K562 (cell line): ENCODE measurements at regions not wholly inside any gene's neighbourhood (a gene's known extent, or its start where the extent isn't known, plus 50 kb on each side); places are given as distances from the start of the nearest gene placed in this dataset.

Experiments used
- ATAC-seq: fragments of 200-7000 bp; cut with Tn5 transposase; 3 replicates; pipeline ENCODE4 v1.9.1; 2020; ENCODE audit warnings: moderate library complexity
- BruUV-seq: library from RNA; stranded (reverse); fragments of 400-500 nt; replicated peaks from 2 replicates; lab custom pipeline; 2021; lab: Mats Ljungman, UMichigan
- CTCF ChIA-PET: fragments of 300-600 bp; formaldehyde crosslinking; extraction: SDS; loops from one replicate; lab custom pipeline; 2021; ENCODE audit warnings: low intra/inter-chr PET ratio; lab: Yijun Ruan, JAX
- POLR2A ChIA-PET: fragments of 300-600, 350-650 bp; sonication (Branson Sonifier 250); formaldehyde crosslinking; extraction: SDS; loops from one replicate; lab custom pipeline; 2021; ENCODE audit warnings: antibody characterized with exemption, inconsistent platforms; lab: Yijun Ruan, JAX
- DNase-seq, 4 experiments: peaks; one replicate each; pipeline versions ENCODE4 v3.0.0 to v3.0.0-alpha.2; 2011 to 2018; ENCODE audit warnings: low spot score in 3 of 4, mixed read lengths in 3 of 4; ENCODE audit errors: extremely low read depth in 1 of 4
- FAIRE-seq: peaks from 2 replicates; lab custom pipeline; 2011; peaks lifted over from hg19 to GRCh38; lab: Jason Lieb, UNC
- H2AFZ ChIP-seq: 2 replicates; pipeline ENCODE4 v1.6.0; 2011; ENCODE audit warnings: low read depth, low read length, control low read depth, inconsistent platforms
- H3K27ac ChIP-seq: fragments of 200-600 bp; 3 replicates; pipeline ENCODE4 v1.8.0; 2011; ENCODE audit warnings: low read depth, mild to moderate bottlenecking, control low read depth, inconsistent platforms, low read length, moderate library complexity, mixed read lengths; ENCODE audit errors: extremely low read depth
- H3K27me3 ChIP-seq, 2 experiments: fragments of 300-600 bp in 1 of 2; 2 replicates in 1 of 2; 3 replicates in 1 of 2; pipeline versions ENCODE4 v1.6.0 to v1.8.0; 2011; ENCODE audit warnings: inconsistent platforms in 2 of 2, low read length in 2 of 2, mild to moderate bottlenecking in 1 of 2, mixed read lengths in 1 of 2, moderate library complexity in 1 of 2; ENCODE audit not compliant: control insufficient read depth in 2 of 2, insufficient read depth in 2 of 2
- H3K36me3 ChIP-seq: fragments of 300-600 bp; 3 replicates; pipeline ENCODE4 v1.8.0; 2011; ENCODE audit warnings: mild to moderate bottlenecking, low read length, inconsistent platforms; ENCODE audit not compliant: control insufficient read depth, insufficient read depth
- H3K4me1 ChIP-seq, 2 experiments: fragments of 200-600 bp in 1 of 2; replicated peaks in 1 of 2; 2 replicates in 1 of 2; 3 replicates in 1 of 2; pipeline versions ENCODE4 v1.5.1 to v1.8.0; 2011; ENCODE audit warnings: inconsistent platforms in 2 of 2, low read length in 2 of 2, mild to moderate bottlenecking in 1 of 2, mixed read lengths in 1 of 2, moderate library complexity in 1 of 2; ENCODE audit not compliant: control insufficient read depth in 2 of 2, insufficient read depth in 2 of 2
- H3K4me2 ChIP-seq: 2 replicates; pipeline ENCODE4 v1.6.1; 2011; ENCODE audit warnings: low read length, control low read depth, inconsistent platforms, mixed read lengths; ENCODE audit not compliant: insufficient read depth
- H3K4me3 ChIP-seq: fragments of 200-600 bp; sonication (generic), shearing (Covaris generic); 2 replicates; pipeline ENCODE4 v1.5.1; 2016; ENCODE audit warnings: control low read depth, inconsistent platforms
- H3K79me2 ChIP-seq: fragments of 200-600 bp; 3 replicates; pipeline ENCODE4 v1.8.0; 2011; ENCODE audit warnings: low read length, inconsistent platforms; ENCODE audit not compliant: control insufficient read depth, insufficient read depth
- H3K9ac ChIP-seq, 2 experiments: 2 replicates each; pipeline versions ENCODE4 v1.6.0 to v1.6.1; 2011; ENCODE audit warnings: low read depth in 2 of 2, low read length in 2 of 2, control low read depth in 1 of 2, inconsistent platforms in 1 of 2, mild to moderate bottlenecking in 1 of 2, mixed read lengths in 1 of 2; ENCODE audit not compliant: insufficient read depth in 1 of 2
- H3K9me1 ChIP-seq: one replicate; pipeline ENCODE4 v1.6.0; 2011; ENCODE audit warnings: inconsistent platforms, mild to moderate bottlenecking, low read length, moderate library complexity; ENCODE audit not compliant: control insufficient read depth, insufficient read depth
- H3K9me3 ChIP-seq: replicated peaks from 2 replicates; pipeline ENCODE4 v1.5.1; 2011; ENCODE audit warnings: low read depth, low read length, inconsistent platforms; ENCODE audit not compliant: control insufficient read depth, insufficient read depth
- H4K20me1 ChIP-seq: replicated peaks from 2 replicates; pipeline ENCODE4 v1.6.1; 2011; ENCODE audit warnings: low read length, inconsistent platforms, mixed read lengths; ENCODE audit not compliant: control insufficient read depth, insufficient read depth
- BRD9 ChIP-seq: fragments of 450-650 bp; IDR thresholded peaks from 2 replicates; pipeline ENCODE4 v1.6.1; 2018; ENCODE audit warnings: low read depth; ENCODE audit not compliant: partially characterized antibody
- COPS2 ChIP-seq: fragments of 450-650 bp; conservative IDR thresholded peaks from 2 replicates; pipeline ENCODE4 v1.6.1; 2016; ENCODE audit warnings: mild to moderate bottlenecking, moderate library complexity
- CSDE1 ChIP-seq, 2 experiments: fragments of 450-650 bp; IDR thresholded peaks; 2 replicates each; pipeline ENCODE4 v1.6.1; 2016; ENCODE audit warnings: mild to moderate bottlenecking in 1 of 2
- FOXJ2 ChIP-seq: fragments of 200-800 bp; sonication (Bioruptor generic); IDR thresholded peaks from 2 replicates; pipeline ENCODE4 v1.6.1; 2016; ENCODE audit warnings: missing genetic modification characterization, missing compliant biosample characterization
- GTF2B ChIP-seq: IDR thresholded peaks from 2 replicates; pipeline ENCODE4 v1.6.1; 2011; ENCODE audit not compliant: insufficient read length; ENCODE audit errors: extremely low read depth
- HDAC8 ChIP-seq: fragments of 450-650 bp; IDR thresholded peaks from 2 replicates; pipeline ENCODE4 v1.6.1; 2016; ENCODE audit warnings: mild to moderate bottlenecking, missing genetic modification characterization, moderate library complexity, missing compliant biosample characterization
- KLF1 ChIP-seq: fragments of 450-650 bp; IDR thresholded peaks from 2 replicates; pipeline ENCODE4 v1.6.1; 2016; ENCODE audit warnings: missing genetic modification characterization, missing compliant biosample characterization
- NBN ChIP-seq: fragments of 450-650 bp; IDR thresholded peaks from 2 replicates; pipeline ENCODE4 v1.6.1; 2016; ENCODE audit warnings: low read depth, mild to moderate bottlenecking
- RBM22 ChIP-seq: fragments of 200-400 bp; formaldehyde crosslinking; IDR thresholded peaks from 2 replicates; pipeline ENCODE4 v1.6.1; 2018; ENCODE audit warnings: low read length, low read depth; ENCODE audit not compliant: poor library complexity, severe bottlenecking
- RNF219 ChIP-seq: fragments of 250-450 bp; sonication (Bioruptor Pico); IDR thresholded peaks from 2 replicates; pipeline ENCODE4 v1.5.0; 2022; ENCODE audit warnings: mild to moderate bottlenecking
- SMC3 ChIP-seq: conservative IDR thresholded peaks from 2 replicates; pipeline ENCODE4 v1.6.1; 2011; ENCODE audit warnings: low read depth, low read length, improper control_type of control experiment; ENCODE audit not compliant: insufficient read depth
- U2AF1 ChIP-seq: fragments of 200-400 bp; formaldehyde crosslinking; optimal IDR thresholded peaks from 2 replicates; pipeline ENCODE3; 2017; ENCODE audit warnings: mild to moderate bottlenecking, low read depth, low read length, moderate library complexity
- ZNF639 ChIP-seq, 2 experiments: fragments of 200-800 bp in 1 of 2; sonication (Bioruptor generic) in 1 of 2; sonication (generic) in 1 of 2; formaldehyde crosslinking in 1 of 2; IDR thresholded peaks in 1 of 2; conservative IDR thresholded peaks in 1 of 2; 2 replicates each; pipeline versions ENCODE4 v1.5.0 to v1.6.1; 2016 to 2020; ENCODE audit warnings: missing compliant biosample characterization in 1 of 2, missing genetic modification characterization in 1 of 2, missing genetic modification reagents in 1 of 2
- ZNF717 ChIP-seq: fragments of 250-450 bp; sonication (Bioruptor Pico); IDR thresholded peaks from 2 replicates; pipeline ENCODE4 v1.5.0; 2021
- WGBS: fragments of 100-300 bp; shearing (Covaris generic); methylation state at CpG from one replicate; pipeline ENCODE4 v1.1.6; 2016; ENCODE audit warnings: low coverage, mixed read lengths; ENCODE audit not compliant: insufficient coverage; ENCODE audit errors: missing lambda C conversion rate; 5-methylcytosine and 5-hydroxymethylcytosine counted together
- in situ Hi-C: fragments of 300-500 bp; cut with MboI; formaldehyde crosslinking; loops from 4 replicates; pipeline ENCODE4 v1.15.0; 2018; ENCODE audit warnings: inconsistent platforms, mixed read lengths
- intact Hi-C: fragments of 100-400 bp; cut with micrococcal nuclease; formaldehyde crosslinking; loops from 2 replicates; pipeline ENCODE4 v1.14.2; 2022

GRCh38 chr22:47813661-47814060 is 1051.2 kb downstream of the TBC1D22A start:
- no peaks in the 10 kb centered on the region for H3K36me3 ChIP-seq
- H3K9me3 ChIP-seq = no peaks in the 10 kb centered on the region
- no peak overlapping the region for H3K4me3 ChIP-seq
- H3K79me2 ChIP-seq = no peaks in the 10 kb centered on the region
- 70% methylated on average over 7 of the region's 16 CpGs for WGBS
- in situ Hi-C loops (no loop called here), intact Hi-C loops (no loop called here)
- H4K20me1 ChIP-seq = no peaks in the 10 kb centered on the region
- H3K27me3 ChIP-seq = no peaks in the 10 kb centered on the region
- H2AFZ ChIP-seq = no peak overlapping the region
- H3K27ac ChIP-seq = no peak overlapping the region
- TF ChIP-seq SMC3 (no peak), RBM22 (no peak), RNF219 (CRISPR knock-in tag) (no peak), GTF2B (no peak), KLF1 (tag) (no peak), BRD9 (no peak), NBN (no peak), ZNF639 (CRISPR knock-in tag; conservative IDR thresholded peaks at IDR 0.05 in 1 of 2, IDR thresholded peaks at IDR 0.05 in 1 of 2) (no peak), HDAC8 (no peak), CSDE1 (IDR thresholded peaks at IDR 0.05) (no peak), U2AF1 (no peak), COPS2 (no peak), ZNF717 (CRISPR knock-in tag) (no peak), FOXJ2 (tag) (no peak)
- ATAC-seq (no peak), DNase-seq (no peak), FAIRE-seq (no peak)
- POLR2A ChIA-PET = no interaction called here
- no peaks in the 10 kb centered on the region for H3K4me1 ChIP-seq
- no peaks in the 10 kb centered on the region for H3K9me1 ChIP-seq
- no peak overlapping the region for H3K9ac ChIP-seq
- H3K4me2 ChIP-seq = no peak overlapping the region
- no TSS peak for BruUV-seq
- CTCF ChIA-PET = no interaction called here
